MG63 (cell line): ENCODE measurements at regions not wholly inside any gene's neighbourhood (a gene's known extent, or its start where the extent isn't known, plus 50 kb on each side); places are given as distances from the start of the nearest gene placed in this dataset.

ENCODE experiments used
- DNase-seq: peaks from one replicate; pipeline ENCODE4 v3.0.0-alpha.2; 2020
- H3K27me3 ChIP-seq: fragments of 250-450 bp; sonication (Bioruptor Pico); 2 replicates; pipeline ENCODE4 v1.5.1; 2020; ENCODE audit warnings: mild to moderate bottlenecking, moderate library complexity
- H3K36me3 ChIP-seq: fragments of 250-450 bp; sonication (Bioruptor Pico); 2 replicates; pipeline ENCODE4 v1.5.1; 2020; ENCODE audit warnings: mild to moderate bottlenecking, moderate library complexity
- H3K4me3 ChIP-seq: fragments of 250-450 bp; sonication (Bioruptor Pico); 2 replicates; pipeline ENCODE4 v1.5.1; 2020; ENCODE audit warnings: mild to moderate bottlenecking, moderate library complexity
- H3K9me3 ChIP-seq: fragments of 250-450 bp; sonication (Bioruptor Pico); 2 replicates; pipeline ENCODE4 v1.5.1; 2020; ENCODE audit warnings: mild to moderate bottlenecking, moderate library complexity

DNA sequence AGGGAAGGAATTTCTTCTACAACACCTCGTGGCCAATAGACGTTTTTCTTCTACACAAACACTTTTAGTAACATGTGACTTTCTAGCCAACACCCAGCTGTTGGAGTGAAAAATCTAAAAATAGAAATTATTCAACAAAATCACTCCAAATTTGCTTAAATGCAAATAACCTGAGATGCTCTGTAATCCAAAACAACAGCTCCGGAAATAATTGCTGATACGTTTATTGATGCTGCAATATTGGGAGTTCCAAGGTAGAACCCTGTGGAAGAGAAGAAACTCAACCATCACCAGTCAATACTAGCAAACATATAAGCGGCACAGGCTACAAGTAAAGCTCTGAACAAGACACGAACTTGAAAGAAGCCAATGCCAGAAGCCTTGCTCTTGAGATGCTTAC is 230.6 kb downstream of the ALDH8A1 start:
- no peak for DNase-seq
- Histone ChIP-seq H3K9me3 (no peaks in the 10 kb centered on the region), H3K27me3 (no peaks in the 10 kb centered on the region), H3K4me3 (no peak overlapping the region), H3K36me3 (no peaks in the 10 kb centered on the region)

DNA sequence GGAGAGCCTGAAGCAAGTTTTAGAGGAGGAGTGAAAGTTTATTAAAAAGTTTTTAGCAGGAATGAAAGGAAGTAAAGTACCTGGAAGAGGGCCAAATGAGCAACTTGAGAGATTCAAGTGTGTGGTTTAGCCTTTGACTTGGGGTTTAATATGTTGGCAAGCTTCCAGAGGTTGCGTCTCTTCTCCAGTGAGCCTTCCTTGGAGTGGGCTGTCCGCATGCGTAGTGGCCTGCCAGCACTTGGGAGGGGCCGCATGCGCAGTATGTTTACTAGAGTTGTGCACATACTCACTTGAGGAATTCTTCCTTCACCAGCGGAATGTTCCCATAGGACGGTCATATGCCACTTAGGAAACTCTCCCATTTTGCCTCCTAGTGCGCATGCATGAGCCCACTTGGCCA is 235.2 kb downstream of the ALDH8A1 start:
- Histone ChIP-seq H3K36me3 (no peaks in the 10 kb centered on the region), H3K9me3 (no peaks in the 10 kb centered on the region), H3K4me3 (no peak overlapping the region), H3K27me3 (peaks cover 10% of the 10 kb centered on the region)
- DNase-seq = no peak

DNA sequence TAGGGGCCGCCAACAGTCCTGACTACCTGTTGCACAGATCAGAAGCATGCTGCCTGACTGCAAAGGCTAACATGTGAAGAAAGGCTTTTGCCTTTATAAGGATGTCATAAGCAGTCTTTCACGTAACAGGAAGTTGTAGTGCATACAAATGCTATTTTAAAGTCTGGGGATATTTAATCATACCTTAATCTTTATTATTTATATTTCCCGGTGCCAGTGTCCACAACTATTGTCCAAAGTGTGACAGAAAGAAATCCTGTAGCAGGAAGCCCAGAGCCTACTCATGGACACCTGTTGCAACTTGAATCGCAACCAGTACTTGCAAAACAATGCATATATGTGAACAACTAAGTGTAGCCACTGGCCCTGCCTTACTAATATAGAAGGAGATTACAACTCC is 235.8 kb downstream of the ALDH8A1 start:
- Histone ChIP-seq H3K9me3 (no peaks in the 10 kb centered on the region), H3K27me3 (peaks cover 10% of the 10 kb centered on the region), H3K36me3 (no peaks in the 10 kb centered on the region), H3K4me3 (no peak overlapping the region)
- no peak for DNase-seq

DNA sequence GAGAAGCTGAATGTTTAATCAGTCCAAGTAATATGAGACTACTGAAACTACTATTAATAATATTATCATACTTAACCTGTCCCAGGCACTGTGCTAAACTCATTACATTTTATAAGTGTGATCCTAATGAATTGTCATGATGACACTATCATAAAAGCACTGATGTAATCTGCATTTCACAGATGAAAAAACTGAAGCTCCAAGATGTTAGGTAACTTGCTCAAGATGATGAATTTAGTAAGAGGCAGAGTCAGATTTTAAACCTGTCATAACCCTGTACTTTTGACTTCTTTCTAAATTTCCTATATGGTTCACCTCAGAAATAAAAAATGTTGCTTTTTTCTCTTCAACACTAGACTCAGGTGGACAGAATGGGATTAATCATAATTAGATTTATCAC is 237.6 kb downstream of the ALDH8A1 start:
- no peak for DNase-seq
- Histone ChIP-seq H3K27me3 (peaks cover 13% of the 10 kb centered on the region), H3K9me3 (no peaks in the 10 kb centered on the region), H3K4me3 (no peak overlapping the region), H3K36me3 (no peaks in the 10 kb centered on the region)

DNA sequence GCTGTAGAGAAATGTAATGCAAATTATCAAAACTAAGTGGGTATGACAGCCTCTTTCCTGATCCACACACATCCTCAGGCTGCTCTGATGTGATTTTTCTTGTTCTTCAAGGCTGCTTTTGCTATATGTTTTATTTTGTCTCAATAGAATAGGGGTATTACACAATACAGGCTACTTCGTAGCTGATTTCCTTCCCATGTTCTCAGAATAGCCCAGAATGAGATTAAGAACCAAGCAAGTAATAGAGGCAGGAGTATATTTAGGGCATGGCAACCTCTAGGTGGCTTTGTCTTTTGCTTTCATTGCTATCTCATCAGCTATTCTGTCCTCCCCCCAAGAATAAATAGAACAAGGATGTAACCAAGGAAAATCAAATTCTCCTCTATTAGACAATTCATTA is 241.8 kb downstream of the ALDH8A1 start:
- H3K9me3 ChIP-seq = no peaks in the 10 kb centered on the region
- DNase-seq = no peak
- peaks cover 13% of the 10 kb centered on the region for H3K27me3 ChIP-seq
- H3K36me3 ChIP-seq = no peaks in the 10 kb centered on the region
- H3K4me3 ChIP-seq = no peak overlapping the region

DNA sequence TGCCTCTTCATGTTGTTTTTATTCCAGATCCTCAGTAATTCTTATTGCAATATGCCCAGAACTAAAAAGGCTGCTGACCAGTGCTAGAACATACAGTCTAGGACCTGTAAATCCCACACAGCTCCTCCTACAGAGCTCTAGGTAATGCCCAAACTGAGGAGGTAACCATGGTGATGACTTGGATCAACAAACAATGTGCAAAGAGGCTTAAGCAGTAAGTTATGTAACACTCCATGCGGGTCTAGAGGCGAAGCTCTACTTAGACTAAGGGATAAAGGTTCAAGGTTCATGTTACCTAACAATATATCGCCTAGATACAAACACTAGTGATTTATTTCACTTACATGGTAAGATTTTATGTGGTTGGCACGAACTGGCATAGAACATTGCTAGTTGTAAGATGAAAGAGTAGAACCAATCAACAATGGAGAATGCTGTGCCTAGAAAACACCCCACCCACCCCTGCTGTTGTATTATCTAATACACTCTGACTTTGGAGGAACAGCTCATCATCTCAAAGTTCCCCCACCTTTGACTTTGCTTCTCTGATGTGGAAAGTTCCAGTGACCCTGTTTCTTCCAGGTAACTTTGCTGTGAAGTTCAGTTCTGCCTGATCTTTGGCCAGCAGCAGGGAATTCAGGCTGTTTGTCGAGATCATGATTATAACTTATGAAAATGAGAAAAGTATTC is 242.4 kb downstream of the ALDH8A1 start:
- peaks cover 13% of the 10 kb centered on the region for H3K27me3 ChIP-seq
- no peak for DNase-seq
- H3K4me3 ChIP-seq = no peak overlapping the region
- H3K36me3 ChIP-seq = no peaks in the 10 kb centered on the region
- no peaks in the 10 kb centered on the region for H3K9me3 ChIP-seq

DNA sequence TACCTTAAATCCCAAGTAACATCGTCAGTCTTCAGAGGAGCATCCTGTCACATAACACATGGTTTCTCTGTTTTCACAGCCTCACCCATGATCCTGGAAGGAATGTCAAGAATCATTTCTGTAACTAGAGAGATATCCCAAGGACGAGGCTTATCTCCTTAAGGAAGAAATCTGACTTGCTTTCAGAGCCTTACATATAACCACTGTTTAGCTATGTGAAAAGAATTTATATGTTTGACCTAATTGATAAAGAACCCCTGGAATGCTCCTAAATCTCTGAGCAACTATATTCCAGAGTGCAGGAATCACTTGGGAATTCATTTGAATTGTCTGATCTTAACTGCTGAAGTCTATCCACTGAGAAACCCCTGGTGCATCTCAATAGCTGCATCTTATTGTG is 243.1 kb downstream of the ALDH8A1 start:
- Histone ChIP-seq H3K36me3 (no peaks in the 10 kb centered on the region), H3K9me3 (no peaks in the 10 kb centered on the region), H3K4me3 (no peak overlapping the region), H3K27me3 (peaks cover 7% of the 10 kb centered on the region)
- DNase-seq = no peak

DNA sequence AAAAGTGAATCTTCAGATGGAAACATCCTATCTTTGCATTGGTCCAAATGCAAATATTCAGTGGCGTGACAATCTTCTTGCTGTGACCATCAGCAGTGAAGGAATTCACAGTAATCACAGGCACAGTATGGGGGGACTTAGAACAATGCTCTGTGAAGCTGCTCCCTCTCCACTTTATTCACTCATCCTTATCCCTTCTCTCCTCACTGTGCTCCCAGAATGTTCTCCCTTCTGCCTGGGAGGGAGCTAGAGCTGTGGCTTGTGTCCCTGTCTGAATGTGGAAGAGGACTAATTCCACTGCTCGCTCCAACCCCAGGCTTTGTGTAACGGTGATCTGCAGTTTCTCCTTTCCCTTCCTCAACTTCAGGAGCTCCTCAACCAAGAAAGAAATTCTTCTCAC is 243.7 kb downstream of the ALDH8A1 start:
- H3K36me3 ChIP-seq = no peaks in the 10 kb centered on the region
- DNase-seq = no peak
- peaks cover 4% of the 10 kb centered on the region; the same call in 1 of the 2 replicates for H3K27me3 ChIP-seq
- H3K4me3 ChIP-seq = no peak overlapping the region
- no peaks in the 10 kb centered on the region for H3K9me3 ChIP-seq

DNA sequence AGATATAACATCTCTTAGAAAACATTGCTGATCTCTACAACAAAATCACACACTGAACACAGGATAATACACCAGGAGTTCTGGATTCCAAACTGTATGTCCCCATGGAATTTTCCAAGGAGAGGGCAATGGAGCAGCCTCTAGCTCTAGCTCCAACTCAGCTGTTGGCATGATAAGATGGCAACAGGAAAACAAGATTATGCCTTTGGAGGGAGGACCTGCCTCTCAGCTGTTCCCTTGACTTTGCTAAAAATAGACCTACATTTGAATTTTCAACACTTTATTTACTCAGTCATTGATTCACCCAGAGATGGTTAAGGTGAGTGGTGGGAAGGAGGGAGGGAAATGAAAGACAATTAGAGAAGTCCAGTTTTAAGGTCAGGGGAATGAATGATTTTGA is 246.7 kb downstream of the ALDH8A1 start:
- DNase-seq = no peak
- Histone ChIP-seq H3K27me3 (peaks cover 4% of the 10 kb centered on the region; the same call in 1 of the 2 replicates), H3K4me3 (no peak overlapping the region), H3K36me3 (no peaks in the 10 kb centered on the region), H3K9me3 (no peaks in the 10 kb centered on the region)

DNA sequence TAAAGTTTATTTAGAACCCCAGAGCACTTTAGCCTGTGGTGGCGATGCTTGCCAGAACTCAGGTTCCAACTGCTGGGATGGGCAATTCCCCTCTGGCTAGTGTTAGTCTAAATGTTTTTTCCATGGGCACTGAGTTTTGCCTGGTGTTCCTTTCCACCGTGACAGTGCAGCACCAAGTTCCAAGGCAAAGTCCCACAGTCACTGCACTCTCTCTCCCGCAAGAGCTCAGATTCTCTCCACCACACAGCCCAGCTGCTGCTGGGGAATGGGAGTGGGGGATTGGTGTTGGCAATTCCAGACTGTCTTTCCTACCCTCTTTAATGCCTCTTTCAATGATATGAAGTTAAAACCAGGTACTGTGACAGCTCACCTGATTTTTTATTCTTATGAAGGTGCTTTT is 247.6 kb downstream of the ALDH8A1 start:
- H3K27me3 ChIP-seq = no peaks in the 10 kb centered on the region
- H3K36me3 ChIP-seq = no peaks in the 10 kb centered on the region
- no peak for DNase-seq
- no peak overlapping the region for H3K4me3 ChIP-seq
- H3K9me3 ChIP-seq = no peaks in the 10 kb centered on the region

DNA sequence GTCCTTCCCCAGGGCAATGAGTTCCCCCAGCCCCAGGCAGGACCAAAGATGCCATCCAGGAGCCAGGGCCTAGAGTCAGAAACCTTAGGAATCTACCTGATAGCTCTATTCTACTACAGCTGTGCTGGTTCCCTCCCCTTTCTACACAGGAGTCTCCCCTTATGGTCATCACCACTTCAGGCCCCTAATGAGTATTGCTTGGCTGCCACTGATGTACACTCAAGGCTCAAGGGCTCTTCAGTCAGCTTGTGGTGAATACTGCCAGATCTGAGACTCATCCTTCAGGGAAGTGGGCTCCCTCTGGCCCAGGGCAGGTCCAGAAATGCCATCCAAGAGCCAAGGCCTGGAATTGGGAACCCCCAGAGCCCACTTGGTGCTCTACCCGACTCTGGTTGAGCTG is 248.6 kb downstream of the ALDH8A1 start:
- DNase-seq = no peak
- no peaks in the 10 kb centered on the region for H3K36me3 ChIP-seq
- no peaks in the 10 kb centered on the region for H3K9me3 ChIP-seq
- no peaks in the 10 kb centered on the region for H3K27me3 ChIP-seq
- no peak overlapping the region for H3K4me3 ChIP-seq

DNA sequence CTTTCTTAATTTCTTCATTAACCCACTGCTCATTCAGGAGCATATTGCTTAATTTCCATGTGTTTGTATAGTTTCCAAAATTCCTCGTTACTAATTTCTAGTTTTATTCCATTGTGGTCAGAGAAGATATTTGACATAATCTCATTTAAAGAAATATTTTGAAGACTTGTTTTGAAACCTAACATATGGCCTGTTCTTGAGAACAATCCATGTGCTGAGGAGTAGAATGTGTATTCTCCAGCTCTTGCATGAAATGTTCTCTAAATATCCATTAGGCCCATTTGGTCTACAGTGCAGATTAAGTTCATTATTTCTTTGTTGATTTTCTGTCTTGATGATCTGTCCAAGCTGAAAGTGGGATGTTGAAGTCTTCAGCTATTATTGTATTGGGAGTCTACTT is 251.7 kb downstream of the ALDH8A1 start:
- DNase-seq = no peak
- no peaks in the 10 kb centered on the region for H3K9me3 ChIP-seq
- H3K4me3 ChIP-seq = no peak overlapping the region
- H3K27me3 ChIP-seq = no peaks in the 10 kb centered on the region
- no peaks in the 10 kb centered on the region for H3K36me3 ChIP-seq

DNA sequence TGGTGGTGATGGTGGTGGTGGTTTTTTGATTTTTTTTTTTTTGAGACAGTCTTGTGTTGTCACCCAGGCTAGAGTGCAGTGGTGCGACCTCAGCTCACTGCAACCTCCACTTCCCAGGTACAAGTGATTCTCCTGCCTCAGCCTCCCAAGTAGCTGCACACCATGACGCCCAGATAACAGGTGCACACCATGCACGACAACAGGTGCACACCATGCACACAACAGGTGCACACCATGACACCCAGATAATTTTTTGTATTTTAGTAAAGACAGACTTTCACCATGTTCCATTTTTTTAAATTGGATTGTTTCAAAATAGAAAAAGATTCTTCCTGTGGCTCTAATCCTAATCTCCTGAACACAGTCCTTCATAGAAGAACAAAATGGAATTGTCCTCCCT is 257.9 kb downstream of the ALDH8A1 start:
- Histone ChIP-seq H3K9me3 (no peaks in the 10 kb centered on the region), H3K4me3 (no peak overlapping the region), H3K27me3 (peaks cover 13% of the 10 kb centered on the region; the same call in 1 of the 2 replicates), H3K36me3 (no peaks in the 10 kb centered on the region)
- DNase-seq = no peak

DNA sequence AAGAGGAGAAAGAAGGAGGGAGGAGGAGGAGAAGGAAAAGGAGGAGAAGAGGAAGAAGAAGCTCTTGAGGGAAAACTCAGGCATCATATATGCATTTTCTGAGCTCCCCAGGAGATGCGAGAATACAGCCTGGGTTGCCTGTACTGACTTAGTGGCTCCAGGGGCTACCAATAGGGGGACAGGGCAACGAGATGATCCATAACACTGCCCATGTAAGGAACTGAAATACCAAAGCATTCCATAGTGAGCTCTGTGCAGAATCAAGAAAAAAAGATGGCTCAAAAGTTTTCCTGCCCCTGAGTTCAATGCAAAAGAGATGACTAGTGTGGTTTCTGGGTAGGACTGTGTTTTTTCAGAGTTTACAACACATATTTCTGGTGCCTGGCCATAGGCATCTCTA is 258.7 kb downstream of the ALDH8A1 start:
- no peaks in the 10 kb centered on the region for H3K9me3 ChIP-seq
- no peaks in the 10 kb centered on the region for H3K36me3 ChIP-seq
- H3K4me3 ChIP-seq = no peak overlapping the region
- DNase-seq = no peak
- peaks cover 13% of the 10 kb centered on the region; the same call in 1 of the 2 replicates for H3K27me3 ChIP-seq

DNA sequence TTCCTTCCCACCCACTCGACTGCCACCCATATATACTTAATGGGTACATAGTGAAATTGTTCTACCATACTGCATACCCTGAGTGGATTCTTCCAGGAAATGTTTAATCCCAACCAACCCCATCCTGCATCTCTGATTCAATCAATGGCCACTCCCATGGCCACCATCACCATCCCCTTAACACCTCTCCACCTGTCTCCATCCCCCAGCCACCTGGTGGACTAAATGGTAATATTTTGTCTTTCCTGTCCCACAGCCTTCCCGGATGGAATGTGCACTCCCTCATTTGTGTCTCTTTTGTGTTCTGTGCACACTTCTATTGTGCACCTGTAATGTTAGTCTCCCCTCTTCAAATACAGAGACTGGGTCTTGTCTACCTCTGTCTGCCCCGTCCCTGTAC is 259.9 kb downstream of the ALDH8A1 start:
- H3K4me3 ChIP-seq = no peak overlapping the region
- H3K27me3 ChIP-seq = peaks cover 13% of the 10 kb centered on the region; the same call in 1 of the 2 replicates
- no peaks in the 10 kb centered on the region for H3K36me3 ChIP-seq
- DNase-seq = no peak
- H3K9me3 ChIP-seq = no peaks in the 10 kb centered on the region

DNA sequence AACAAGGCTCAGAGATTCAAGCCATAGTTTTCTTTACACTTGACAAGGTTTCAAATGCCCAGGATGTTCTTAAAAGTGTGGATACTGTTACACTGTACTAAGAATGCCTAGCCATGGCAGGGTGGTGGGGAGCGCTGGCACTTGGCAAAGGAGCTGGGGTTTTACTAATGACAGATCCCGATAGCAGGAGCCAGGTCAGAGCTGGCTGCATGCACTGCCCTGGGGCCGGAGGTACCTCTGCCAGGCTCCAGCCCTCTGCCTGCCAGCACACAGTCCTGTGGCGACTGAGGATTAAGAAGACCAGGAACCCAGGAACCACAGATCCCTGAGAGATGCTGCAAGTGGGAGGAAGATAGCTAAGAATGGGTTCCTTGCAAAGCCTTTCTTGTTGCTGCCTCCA is 260.3 kb downstream of the ALDH8A1 start:
- DNase-seq = peak; percentile 64
- Histone ChIP-seq H3K9me3 (no peaks in the 10 kb centered on the region), H3K4me3 (no peak overlapping the region), H3K36me3 (no peaks in the 10 kb centered on the region), H3K27me3 (peaks cover 13% of the 10 kb centered on the region; the same call in 1 of the 2 replicates)

DNA sequence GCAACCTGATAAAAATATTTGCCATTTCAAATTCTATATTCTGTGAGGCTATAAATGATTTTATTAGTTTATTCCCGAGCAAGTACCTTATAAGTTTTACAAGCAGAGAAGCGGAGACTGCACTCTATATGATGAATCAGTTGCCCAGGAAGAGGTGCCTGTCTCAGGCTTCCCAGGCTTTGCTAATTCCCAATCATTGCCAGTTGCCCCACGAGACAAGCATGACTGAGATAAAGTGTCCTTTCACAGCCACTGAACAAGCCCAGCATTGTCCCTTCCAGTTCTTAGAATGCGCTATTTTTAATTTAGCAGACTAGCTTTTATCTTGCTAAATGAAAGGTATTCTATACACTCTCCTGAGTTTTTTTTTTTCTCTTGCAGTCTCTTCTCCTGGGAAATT is 260.7 kb downstream of the ALDH8A1 start:
- peaks cover 13% of the 10 kb centered on the region; the same call in 1 of the 2 replicates for H3K27me3 ChIP-seq
- DNase-seq = no peak
- no peaks in the 10 kb centered on the region for H3K9me3 ChIP-seq
- H3K4me3 ChIP-seq = no peak overlapping the region
- H3K36me3 ChIP-seq = no peaks in the 10 kb centered on the region

DNA sequence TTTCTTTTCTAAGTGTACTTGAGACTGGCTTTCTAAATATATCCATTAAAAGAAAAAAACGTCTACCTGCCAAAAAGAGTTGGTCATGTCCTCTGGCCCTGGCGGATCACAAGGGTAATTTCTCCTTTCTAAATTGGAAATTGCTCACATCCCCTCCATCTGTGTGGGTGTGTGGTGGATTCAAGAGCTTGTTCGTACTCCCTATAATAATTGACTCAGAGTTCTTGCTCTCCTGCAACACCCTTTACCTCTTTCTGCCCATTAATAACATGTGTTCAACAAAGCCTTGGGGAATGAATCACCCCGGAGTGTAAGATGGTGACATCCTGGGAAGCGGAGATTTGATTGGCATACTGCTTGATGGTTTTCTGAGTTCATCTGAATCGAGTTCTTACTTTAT is 263.8 kb downstream of the ALDH8A1 start:
- no peaks in the 10 kb centered on the region for H3K36me3 ChIP-seq
- H3K9me3 ChIP-seq = no peaks in the 10 kb centered on the region
- H3K27me3 ChIP-seq = peaks cover 11% of the 10 kb centered on the region; the same call in 1 of the 2 replicates
- DNase-seq = peak; percentile 30
- H3K4me3 ChIP-seq = no peak overlapping the region

DNA sequence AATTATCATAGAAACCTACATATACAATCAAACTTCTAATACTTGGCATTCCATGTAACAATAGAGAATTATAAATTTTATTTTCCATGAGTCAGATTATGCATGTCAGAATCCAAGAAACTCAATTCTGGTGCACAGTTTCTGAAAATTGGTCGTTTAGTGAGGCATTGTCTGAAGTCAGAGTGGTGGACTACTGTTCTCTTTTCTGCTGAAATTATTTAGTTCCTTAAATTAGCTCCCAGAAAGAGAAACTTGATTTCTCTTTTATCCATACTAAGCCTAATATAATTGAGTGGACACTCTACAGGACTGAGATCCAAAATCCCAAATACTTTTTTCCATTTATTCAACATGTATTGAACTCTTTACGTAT is 265.5 kb downstream of the ALDH8A1 start:
- no peak for DNase-seq
- Histone ChIP-seq H3K4me3 (no peak overlapping the region), H3K9me3 (no peaks in the 10 kb centered on the region), H3K36me3 (no peaks in the 10 kb centered on the region), H3K27me3 (peaks cover 6% of the 10 kb centered on the region; the same call in 1 of the 2 replicates)
